NOMO-1 treated with dmso at 0.1 percent for 144 hours (cell line): ENCODE measurements at regions not wholly inside any gene's neighbourhood (a gene's known extent, or its start where the extent isn't known, plus 50 kb on each side); places are given as distances from the start of the nearest gene placed in this dataset.
"Not testable (repeated sequence)": the region's sequence is repeated elsewhere in the genome, so short reads cannot be mapped to it uniquely, and the experiment has no call there.

Experiments used
- DNase-seq: peaks from one replicate; lab custom pipeline; 2025; ENCODE audit not compliant: unreplicated experiment; lab: John Stamatoyannopoulos, UW

DNA sequence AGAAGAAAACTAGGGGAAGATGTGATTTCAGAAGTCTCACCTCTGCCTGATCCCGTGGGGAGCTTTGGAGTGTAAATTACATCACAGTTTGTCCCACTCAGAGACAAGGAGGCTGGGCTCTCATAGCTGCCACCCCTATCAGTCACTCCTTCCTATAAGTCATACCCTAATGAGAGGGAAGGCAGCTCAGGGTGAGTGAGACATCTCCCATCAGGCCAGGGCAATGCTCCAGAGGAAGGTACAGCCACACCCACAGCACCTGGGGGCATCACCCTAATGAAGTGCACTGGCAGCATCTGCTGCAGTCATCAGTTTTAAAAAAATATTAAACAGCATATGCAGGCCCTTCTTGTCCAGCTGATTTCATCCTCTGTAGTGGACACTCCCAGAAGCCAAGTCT lies 223.1 kb upstream of the NBPF12 start:
- not testable (repeated sequence) for DNase-seq

- peak; percentile 2 for DNase-seq
Measured at GRCh38 chr1:146710838-146711521, 227.1 kb upstream of the NBPF12 start.

- not testable (repeated sequence) for DNase-seq
Measured at GRCh38 chr1:146709302-146709701, 228.8 kb upstream of the NBPF12 start.

- DNase-seq: not testable (repeated sequence)
Measured at GRCh38 chr1:146704162-146704724, 233.9 kb upstream of the NBPF12 start.

DNA sequence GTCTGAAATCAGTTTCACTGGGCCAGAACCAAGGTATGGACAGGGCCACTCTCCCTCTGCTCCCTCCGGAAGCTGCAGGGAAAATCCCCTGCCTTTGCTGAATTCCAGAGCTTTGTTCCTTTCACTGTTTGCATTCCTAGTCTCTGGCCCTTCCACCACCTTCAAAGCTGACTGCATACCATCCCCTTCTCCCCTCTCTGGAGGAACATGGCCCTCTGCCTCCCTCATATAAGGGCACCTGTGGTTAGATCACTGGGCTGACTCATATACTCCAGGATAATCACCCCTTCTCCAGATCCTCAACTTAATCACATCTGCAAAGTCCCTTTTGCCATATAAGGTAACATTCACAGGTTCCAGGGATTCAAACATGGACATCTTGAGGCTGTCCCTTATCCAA lies 236.8 kb upstream of the NBPF12 start:
- not testable (repeated sequence) for DNase-seq

DNA sequence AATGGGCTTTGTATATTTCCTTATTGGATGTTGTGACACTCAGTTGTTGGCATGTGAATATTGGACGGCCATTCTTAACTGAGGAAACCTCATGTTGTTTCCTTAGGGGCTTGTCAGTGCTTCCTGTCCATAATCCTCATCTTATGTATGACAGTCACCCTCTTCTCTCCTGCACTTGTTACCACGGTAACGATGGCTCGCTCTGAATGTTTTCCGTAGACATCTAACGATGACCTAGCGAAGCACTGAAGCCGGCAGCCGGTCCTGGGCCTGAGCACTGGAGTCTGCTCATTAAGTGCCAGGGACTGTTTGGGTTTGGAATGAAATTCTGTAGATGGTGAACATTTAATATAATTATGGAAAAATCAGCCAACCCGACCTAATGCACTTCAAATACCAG lies 242.7 kb upstream of the NBPF12 start:
- DNase-seq: not testable (repeated sequence)

- DNase-seq: not testable (repeated sequence)
Measured at GRCh38 chr1:146691798-146692197, 246.3 kb upstream of the NBPF12 start.

- DNase-seq: not testable (repeated sequence)
Measured at GRCh38 chr1:146688893-146689292, 249.2 kb upstream of the NBPF12 start.

- DNase-seq: not testable (repeated sequence)
Measured at GRCh38 chr1:146686777-146687366, 251.3 kb upstream of the NBPF12 start.

GRCh38 chr1:146683126-146683429 lies 255.0 kb upstream of the NBPF12 start:
- not testable (repeated sequence) for DNase-seq

DNA sequence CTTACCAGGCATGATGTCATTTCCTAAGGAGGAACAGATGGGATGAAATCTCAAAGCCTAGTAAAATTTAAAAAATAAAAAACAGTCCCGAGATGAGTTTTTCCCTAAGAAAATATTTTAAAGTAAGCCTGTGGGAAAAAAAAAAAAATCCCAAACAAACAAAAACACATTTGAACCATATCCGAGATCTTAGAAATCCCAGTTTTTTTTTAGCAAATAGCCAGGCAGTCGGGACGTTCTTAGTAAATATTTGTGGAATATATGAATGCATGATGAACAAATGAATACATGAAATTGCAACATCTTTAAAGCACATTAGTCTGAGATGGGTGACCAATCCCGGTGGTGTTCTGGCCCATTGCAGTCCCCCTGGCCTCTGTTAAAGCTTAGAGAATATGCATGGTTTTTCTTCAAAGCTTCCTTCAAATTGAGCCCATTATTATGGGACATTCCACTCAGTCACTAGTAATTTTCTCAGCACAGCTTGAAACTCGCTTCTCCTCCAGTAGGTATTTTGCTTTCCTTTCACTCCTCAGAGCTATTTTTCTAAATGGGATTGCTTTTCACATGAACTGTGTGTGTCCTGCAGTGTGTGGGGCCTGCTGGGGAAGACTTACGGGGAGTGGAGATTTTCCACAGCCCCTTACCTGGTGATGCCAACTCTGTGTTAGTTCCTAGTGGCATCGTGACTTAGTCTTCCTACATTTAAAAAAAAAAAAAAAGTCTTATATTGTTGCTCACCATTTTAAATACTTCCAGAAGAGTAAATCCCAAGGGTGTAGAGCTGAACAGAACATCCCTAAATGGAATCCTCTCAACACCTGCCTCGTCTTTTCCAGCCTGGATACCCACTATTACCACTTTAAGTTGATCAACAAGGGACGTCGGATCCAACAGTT lies 255.6 kb upstream of the NBPF12 start:
- DNase-seq: not testable (repeated sequence)

GRCh38 chr1:146673729-146674299 lies 264.3 kb upstream of the NBPF12 start:
- peak; percentile 30 for DNase-seq

GRCh38 chr1:146672608-146673007 lies 265.5 kb upstream of the NBPF12 start:
- DNase-seq: not testable (repeated sequence)

DNA sequence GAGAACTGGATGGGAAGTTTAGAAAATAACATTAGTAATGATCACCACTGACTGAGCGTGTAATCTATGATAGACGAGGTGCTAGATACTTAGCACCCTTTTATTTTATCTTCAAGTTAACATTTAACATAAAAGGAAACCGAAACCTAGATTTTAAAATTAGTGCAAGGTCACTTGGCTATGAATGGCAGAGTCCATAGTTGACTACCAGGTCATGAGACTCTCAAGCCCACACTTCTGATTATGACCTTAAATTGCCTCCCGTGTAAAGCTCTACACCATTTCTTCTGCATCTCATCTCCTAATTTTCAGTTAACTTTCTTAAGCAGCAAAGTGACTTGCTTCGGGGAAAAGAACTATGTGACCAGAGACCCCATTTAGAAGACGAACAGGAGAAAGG lies 266.5 kb upstream of the NBPF12 start:
- DNase-seq: not testable (repeated sequence)

GRCh38 chr1:146670832-146671566 lies 267.1 kb upstream of the NBPF12 start:
- DNase-seq: not testable (repeated sequence)

DNA sequence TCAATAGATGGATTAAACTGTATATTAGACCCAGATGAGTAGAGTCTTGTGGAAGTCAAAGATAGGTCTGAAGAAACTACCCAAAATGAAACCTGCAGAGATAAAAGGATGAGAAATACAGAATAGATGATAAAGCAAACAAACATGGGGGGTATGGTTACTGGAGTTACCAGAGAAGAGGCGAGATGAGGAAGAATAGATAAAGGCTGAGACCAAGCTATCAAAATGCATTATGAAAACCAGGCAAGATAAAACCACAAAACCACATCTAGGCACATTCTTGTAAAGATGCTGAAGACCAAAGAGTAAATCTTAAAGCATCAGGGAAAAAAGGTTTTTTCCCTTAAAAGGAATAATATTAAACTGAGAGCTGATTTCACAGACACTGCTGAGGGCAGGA lies 271.8 kb upstream of the NBPF12 start:
- DNase-seq: not testable (repeated sequence)

DNA sequence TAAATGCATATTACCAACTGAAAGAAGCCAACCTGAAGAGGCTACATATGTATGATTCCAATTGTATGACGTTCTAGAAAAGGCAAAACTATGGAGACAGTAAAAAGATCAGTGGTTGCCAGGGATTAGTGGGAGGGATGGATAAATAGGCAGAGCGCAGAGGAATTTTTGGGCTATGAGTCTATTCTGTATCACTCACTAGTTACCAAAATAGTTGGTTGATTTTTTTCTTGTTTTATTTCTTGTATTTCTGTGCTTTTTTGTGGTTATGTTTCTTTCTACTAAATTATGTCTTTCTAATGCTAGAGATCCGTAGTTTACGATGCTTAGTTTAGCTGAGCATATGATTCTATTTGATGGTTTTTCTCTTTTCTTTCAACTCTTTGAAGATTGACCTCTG lies 277.9 kb upstream of the NBPF12 start:
- not testable (repeated sequence) for DNase-seq

- DNase-seq: not testable (repeated sequence)
Measured at GRCh38 chr1:146656356-146657060, 281.6 kb upstream of the NBPF12 start.

- not testable (repeated sequence) for DNase-seq
Measured at GRCh38 chr1:146654763-146655162, 283.4 kb upstream of the NBPF12 start.
